ENCODE measurements at regions not wholly inside any gene's neighbourhood (a gene's known extent, or its start where the extent isn't known, plus 50 kb on each side); places are given as distances from the start of the nearest gene placed in this dataset.

- no peak overlapping the region for H3K56ac ChIP-seq (ENCODE audit: extremely low read depth, insufficient read depth, low read length)
- no peak overlapping the region for H3K4me3 ChIP-seq (ENCODE audit: insufficient read depth, low read depth, low read length)
- no peak overlapping the region for H4K8ac ChIP-seq (ENCODE audit: low read depth in 2 of 2, low read length in 2 of 2)
- H2BK120ac ChIP-seq (ENCODE audit: low read depth, low read length) = no peak overlapping the region
- WGBS, 2 experiments (ENCODE audit: extremely low coverage in 2 of 2, insufficient read length in 1 of 2) = no CpG with 5 or more reads among the region's 2 CpGs
- in situ Hi-C loops (cut with MboI; ENCODE audit: low sequenced_read_pairs) (no loop called here), dilution Hi-C loops (cut with HindIII; ENCODE audit: low sequenced_read_pairs, unreplicated experiment) (no loop called here), intact Hi-C loops (cut with micrococcal nuclease) (no loop called here)
- BruUV-seq (replicated peaks) = no TSS peak
- H2BK15ac ChIP-seq (ENCODE audit: low read depth, low read length) = no peak overlapping the region
- H3K4me2 ChIP-seq (ENCODE audit: low read depth, low read length) = no peak overlapping the region
- H3K9me3 ChIP-seq (ENCODE audit: control insufficient read depth, insufficient read depth, low read length) = peaks cover 3% of the 10 kb centered on the region; the same call in 1 of the 2 replicates
- H3K27ac ChIP-seq (ENCODE audit: insufficient read depth, low read length) = no peak overlapping the region
- H3K4me1 ChIP-seq (ENCODE audit: control insufficient read depth, insufficient read depth, low read length) = no peaks in the 10 kb centered on the region
- no peak overlapping the region for H2AFZ ChIP-seq (replicated peaks; ENCODE audit: low read length, poor library complexity)
- ATAC-seq (ENCODE audit: low read depth) = no peak
- H4K5ac ChIP-seq (ENCODE audit: low read depth, low read length) = no peak overlapping the region
- H3K14ac ChIP-seq (replicated peaks; ENCODE audit: low read depth, low read length) = no peak overlapping the region
- ChIA-PET CTCF (no interaction called here), POLR2A (ENCODE audit: unreplicated experiment) (no interaction called here)
- H3K36me3 ChIP-seq (ENCODE audit: control insufficient read depth, insufficient read depth, low read length) = no peaks in the 10 kb centered on the region
- H3K27me3 ChIP-seq (ENCODE audit: control insufficient read depth, insufficient read depth, low read length) = no peaks in the 10 kb centered on the region
- H2BK20ac ChIP-seq (ENCODE audit: low read depth, low read length) = no peak overlapping the region
- no peak for DNase-seq
- TF ChIP-seq CEBPB (IDR thresholded peaks at IDR 0.05; ENCODE audit: low read depth, low read length) (no peak), SMC3 (IDR thresholded peaks at IDR 0.05; ENCODE audit: low read depth, low read length) (no peak), RAD21 (IDR thresholded peaks at IDR 0.05; ENCODE audit: low read length) (no peak), MAFK (IDR thresholded peaks at IDR 0.05; ENCODE audit: low read depth, low read length) (no peak), RFX5 (IDR thresholded peaks at IDR 0.05; ENCODE audit: low read depth, low read length) (no peak), ELK1 (IDR thresholded peaks at IDR 0.05; ENCODE audit: borderline replicate concordance, low read depth, low read length) (no peak), USF2 (IDR thresholded peaks at IDR 0.05; ENCODE audit: low read depth, low read length) (no peak), RCOR1 (IDR thresholded peaks at IDR 0.05; ENCODE audit: insufficient replicate concordance, low read length) (no peak)
- no peaks in the 10 kb centered on the region for H3K9me1 ChIP-seq (ENCODE audit: insufficient read depth, low read length)
- H4K91ac ChIP-seq (ENCODE audit: insufficient read depth, low read depth, low read length) = no peak overlapping the region
- H2BK5ac ChIP-seq (ENCODE audit: low read depth, low read length, poor library complexity, severe bottlenecking) = no peak overlapping the region
- H4K20me1 ChIP-seq (ENCODE audit: insufficient read depth, low read length) = no peaks in the 10 kb centered on the region
- no peak overlapping the region for H3K18ac ChIP-seq (ENCODE audit: low read depth, low read length)
- no peak overlapping the region for H2AK5ac ChIP-seq (ENCODE audit: low read depth, low read length)
- H3K9ac ChIP-seq (ENCODE audit: low read depth, low read length) = no peak overlapping the region
- H3K23ac ChIP-seq (ENCODE audit: low read depth, low read length) = no peak overlapping the region
- no peak overlapping the region for H2AK9ac ChIP-seq (replicated peaks; ENCODE audit: low read depth, low read length, poor library complexity)
- H3K4ac ChIP-seq (ENCODE audit: low read depth, low read length) = no peak overlapping the region
- no peaks in the 10 kb centered on the region for H3K79me1 ChIP-seq (ENCODE audit: low read depth in 1 of 2, low read length in 2 of 2)
These were observed 1048.6 kb upstream of the KLHL29 start for GRCh38 chr2:22336414-22336813.

All from IMR-90 (cell line).